Erythroblast (primary cell): ENCODE measurements at regions not wholly inside any gene's neighbourhood (a gene's known extent, or its start where the extent isn't known, plus 50 kb on each side); places are given as distances from the start of the nearest gene placed in this dataset.

ENCODE experiments used
- GATA1 ChIP-seq: IDR thresholded peaks from 2 replicates; pipeline ENCODE4 v1.6.1; 2011; ENCODE audit warnings: low read depth, mild to moderate bottlenecking, control low read depth, low read length, moderate library complexity
- POLR2A ChIP-seq: IDR thresholded peaks from 2 replicates; pipeline ENCODE4 v1.6.1; 2011; ENCODE audit warnings: mild to moderate bottlenecking, low read length

DNA sequence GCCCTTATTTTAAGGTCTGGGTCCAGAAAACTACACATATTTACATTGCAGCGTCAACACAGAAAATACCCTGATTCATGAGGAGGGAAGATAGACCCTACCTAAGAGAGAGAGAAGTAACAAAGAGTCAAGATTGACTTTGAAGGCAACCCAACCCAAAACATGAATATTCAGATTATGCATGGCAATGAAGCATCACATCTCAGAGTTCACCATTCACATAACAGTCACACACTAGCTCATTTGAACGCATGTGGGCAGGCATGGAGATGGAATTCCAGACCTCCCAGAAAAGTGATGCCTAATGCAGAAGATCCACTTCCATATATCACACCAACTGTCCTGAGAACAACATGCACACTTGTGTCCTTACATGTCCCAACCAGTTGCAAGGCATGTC, 190.1 kb upstream of the ITGA1 start:
- TF ChIP-seq POLR2A (no peak), GATA1 (no peak)
